ENCODE measurements at regions not wholly inside any gene's neighbourhood (a gene's known extent, or its start where the extent isn't known, plus 50 kb on each side); places are given as distances from the start of the nearest gene placed in this dataset.

GRCh38 chr7:36006636-36007229 lies 146.3 kb upstream of the EEPD1 start:
- ATAC-seq (replicated peaks in 1 of 4) = no peak
- Mint-ChIP-seq H3K36me3 (no peaks in the 10 kb centered on the region), H3K4me1 (peaks cover 0 to 10% (median 9%) of the 10 kb centered on the region in 3 donors), H3K9me3 (no peaks in the 10 kb centered on the region), H3K27me3 (peaks cover 0 to 2% of the 10 kb centered on the region in 2 donors), H3K27ac (no peak overlapping the region), H3K4me3 (no peak overlapping the region)
- no peaks in the 10 kb centered on the region for H3K4me1 ChIP-seq (ENCODE audit: control insufficient read depth in 1 of 2, extremely low read depth in 1 of 2, insufficient read depth in 2 of 2, low read length in 2 of 2)
- H3K4me3 ChIP-seq (ENCODE audit: control insufficient read depth in 1 of 2, extremely low read depth in 1 of 2, low read length in 1 of 2) = no peak overlapping the region
- peaks cover 0 to 9% of the 10 kb centered on the region in 2 experiments for H3K27me3 ChIP-seq (replicated peaks in 1 of 2; ENCODE audit: control insufficient read depth in 2 of 2, extremely low read depth in 1 of 2, insufficient read depth in 2 of 2, low read length in 1 of 2)
- CTCF ChIA-PET = no interaction called here
- DNase-seq = no peak
- no CpG with 5 or more reads among the region's 5 CpGs for WGBS (ENCODE audit: insufficient coverage)
- no peak overlapping the region for H3K27ac ChIP-seq (ENCODE audit: low read length)
- H3K36me3 ChIP-seq (ENCODE audit: control insufficient read depth in 2 of 2, extremely low read depth in 1 of 2, insufficient read depth in 1 of 2, low read length in 1 of 2) = no peaks in the 10 kb centered on the region
- POLR2A ChIA-PET = no interaction called here
- no peaks in the 10 kb centered on the region for H3K9me3 ChIP-seq

- ChIA-PET CTCF (interaction anchor here in 1 of 2 donors (0.6 kb wide), 1 partner anchor 431 kb away, joined by 3 read pairs; no protein-coding TSS in a partner anchor), POLR2A (no interaction called here)
- DNase-seq (no peak), ATAC-seq (replicated peaks in 1 of 4) (no peak)
- 84% methylated on average over 7 of the region's 11 CpGs for WGBS (ENCODE audit: insufficient coverage)
- no peaks in the 10 kb centered on the region for H3K36me3 ChIP-seq (ENCODE audit: control insufficient read depth in 2 of 2, extremely low read depth in 1 of 2, insufficient read depth in 1 of 2, low read length in 1 of 2)
- no peak overlapping the region for H3K27ac Mint-ChIP-seq
- peaks cover 0 to 2% of the 10 kb centered on the region in 2 donors for H3K27me3 Mint-ChIP-seq
- no peak overlapping the region for H3K27ac ChIP-seq (ENCODE audit: low read length)
- no peaks in the 10 kb centered on the region for H3K4me1 ChIP-seq (ENCODE audit: control insufficient read depth in 1 of 2, extremely low read depth in 1 of 2, insufficient read depth in 2 of 2, low read length in 2 of 2)
- no peaks in the 10 kb centered on the region for H3K36me3 Mint-ChIP-seq
- H3K4me3 ChIP-seq (ENCODE audit: control insufficient read depth in 1 of 2, extremely low read depth in 1 of 2, low read length in 1 of 2) = no peak overlapping the region
- H3K27me3 ChIP-seq (replicated peaks in 1 of 2; ENCODE audit: control insufficient read depth in 2 of 2, extremely low read depth in 1 of 2, insufficient read depth in 2 of 2, low read length in 1 of 2) = peaks cover 0 to 12% of the 10 kb centered on the region in 2 experiments
- H3K4me1 Mint-ChIP-seq = peaks cover 0 to under 1% (median 0%) of the 10 kb centered on the region in 3 donors
- no peaks in the 10 kb centered on the region for H3K9me3 Mint-ChIP-seq
- no peaks in the 10 kb centered on the region for H3K9me3 ChIP-seq
- H3K4me3 Mint-ChIP-seq = no peak overlapping the region
Measured at GRCh38 chr7:36010656-36011587, 142.1 kb upstream of the EEPD1 start.

- H3K27me3 ChIP-seq (replicated peaks in 1 of 2; ENCODE audit: control insufficient read depth in 2 of 2, extremely low read depth in 1 of 2, insufficient read depth in 2 of 2, low read length in 1 of 2) = peaks cover 0 to 13% of the 10 kb centered on the region in 2 experiments
- Mint-ChIP-seq H3K27me3 (peaks cover 0 to 2% of the 10 kb centered on the region in 2 donors), H3K9me3 (no peaks in the 10 kb centered on the region), H3K27ac (no peak overlapping the region), H3K4me3 (no peak overlapping the region), H3K4me1 (no peaks in the 10 kb centered on the region), H3K36me3 (no peaks in the 10 kb centered on the region)
- WGBS (ENCODE audit: insufficient coverage) = 61% methylated on average over 6 of the region's 8 CpGs
- CTCF ChIA-PET = no interaction called here
- H3K4me3 ChIP-seq (ENCODE audit: control insufficient read depth in 1 of 2, extremely low read depth in 1 of 2, low read length in 1 of 2) = no peak overlapping the region
- POLR2A ChIA-PET = no interaction called here
- DNase-seq (no peak), ATAC-seq (replicated peaks in 1 of 4) (no peak)
- no peak overlapping the region for H3K27ac ChIP-seq (ENCODE audit: low read length)
- H3K4me1 ChIP-seq (ENCODE audit: control insufficient read depth in 1 of 2, extremely low read depth in 1 of 2, insufficient read depth in 2 of 2, low read length in 2 of 2) = no peaks in the 10 kb centered on the region
- H3K9me3 ChIP-seq = no peaks in the 10 kb centered on the region
- H3K36me3 ChIP-seq (ENCODE audit: control insufficient read depth in 2 of 2, extremely low read depth in 1 of 2, insufficient read depth in 1 of 2, low read length in 1 of 2) = no peaks in the 10 kb centered on the region
Measured at GRCh38 chr7:36011588-36011965, 141.5 kb upstream of the EEPD1 start.

DNA sequence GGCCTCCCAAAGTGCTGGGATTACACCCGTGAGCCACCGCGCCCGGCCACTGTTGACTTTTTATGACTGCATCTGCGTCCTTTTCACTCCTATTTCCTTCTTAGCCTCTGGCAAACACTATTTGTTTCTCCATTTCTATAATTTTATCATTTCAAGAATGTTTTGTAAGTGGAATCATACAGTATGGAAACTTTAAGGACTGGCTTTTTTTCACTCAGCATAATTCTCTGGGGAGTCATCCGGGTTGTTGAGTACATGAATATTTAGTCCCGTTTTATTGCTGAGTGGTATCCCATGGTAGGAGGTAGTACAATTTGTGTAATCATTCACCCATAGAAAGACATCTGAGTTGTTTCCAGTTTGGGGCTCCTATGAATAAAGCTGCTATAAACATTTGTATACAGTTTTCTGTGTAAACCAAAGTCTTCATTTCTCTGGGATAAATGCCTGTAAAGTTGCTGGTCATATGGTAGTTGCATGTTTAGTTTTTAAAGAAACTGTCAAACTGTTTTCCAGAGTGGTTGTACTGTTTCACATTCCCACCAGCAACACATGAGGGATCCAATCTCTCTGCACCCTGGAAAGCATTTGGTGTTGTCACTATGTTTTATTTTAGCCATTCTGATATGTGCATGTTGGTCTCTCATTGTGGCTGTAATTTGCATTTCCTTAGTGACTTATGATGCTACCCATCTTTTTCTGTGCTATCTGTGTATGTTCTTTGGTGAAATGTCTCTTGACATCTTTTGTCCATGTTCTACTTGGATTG lies 139.6 kb upstream of the EEPD1 start:
- no peak for DNase-seq
- Histone ChIP-seq H3K4me1 (ENCODE audit: control insufficient read depth in 1 of 2, extremely low read depth in 1 of 2, insufficient read depth in 2 of 2, low read length in 2 of 2) (no peaks in the 10 kb centered on the region), H3K27ac (ENCODE audit: low read length) (no peak overlapping the region), H3K36me3 (ENCODE audit: control insufficient read depth in 2 of 2, extremely low read depth in 1 of 2, insufficient read depth in 1 of 2, low read length in 1 of 2) (no peaks in the 10 kb centered on the region), H3K9me3 (no peaks in the 10 kb centered on the region), H3K27me3 (replicated peaks in 1 of 2; ENCODE audit: control insufficient read depth in 2 of 2, extremely low read depth in 1 of 2, insufficient read depth in 2 of 2, low read length in 1 of 2) (peaks cover 0 to 13% of the 10 kb centered on the region in 2 experiments), H3K4me3 (ENCODE audit: control insufficient read depth in 1 of 2, extremely low read depth in 1 of 2, low read length in 1 of 2) (no peak overlapping the region)
- ATAC-seq (replicated peaks in 1 of 4) = no peak
- no CpG with 5 or more reads among the region's 7 CpGs for WGBS (ENCODE audit: insufficient coverage)
- ChIA-PET POLR2A (no interaction called here), CTCF (no interaction called here)
- Mint-ChIP-seq H3K27me3 (peaks cover 0 to 2% of the 10 kb centered on the region in 2 donors), H3K9me3 (no peaks in the 10 kb centered on the region), H3K27ac (no peak overlapping the region), H3K4me1 (no peaks in the 10 kb centered on the region), H3K36me3 (no peaks in the 10 kb centered on the region), H3K4me3 (no peak overlapping the region)

- Mint-ChIP-seq H3K4me3 (no peak overlapping the region), H3K9me3 (no peaks in the 10 kb centered on the region), H3K27me3 (peaks cover 0 to 2% of the 10 kb centered on the region in 2 donors), H3K36me3 (no peaks in the 10 kb centered on the region), H3K27ac (no peak overlapping the region), H3K4me1 (no peaks in the 10 kb centered on the region)
- 76% methylated on average over 5 of the region's 9 CpGs for WGBS (ENCODE audit: insufficient coverage)
- DNase-seq = no peak
- peaks cover 0 to 16% of the 10 kb centered on the region in 2 experiments for H3K27me3 ChIP-seq (replicated peaks in 1 of 2; ENCODE audit: control insufficient read depth in 2 of 2, extremely low read depth in 1 of 2, insufficient read depth in 2 of 2, low read length in 1 of 2)
- no peak overlapping the region for H3K4me3 ChIP-seq (ENCODE audit: control insufficient read depth in 1 of 2, extremely low read depth in 1 of 2, low read length in 1 of 2)
- H3K36me3 ChIP-seq (ENCODE audit: control insufficient read depth in 2 of 2, extremely low read depth in 1 of 2, insufficient read depth in 1 of 2, low read length in 1 of 2) = no peaks in the 10 kb centered on the region
- no peak for ATAC-seq (replicated peaks in 1 of 4)
- no peak overlapping the region for H3K27ac ChIP-seq (ENCODE audit: low read length)
- ChIA-PET POLR2A (no interaction called here), CTCF (no interaction called here)
- no peaks in the 10 kb centered on the region for H3K4me1 ChIP-seq (ENCODE audit: control insufficient read depth in 1 of 2, extremely low read depth in 1 of 2, insufficient read depth in 2 of 2, low read length in 2 of 2)
- H3K9me3 ChIP-seq = no peaks in the 10 kb centered on the region
Measured at GRCh38 chr7:36014961-36015360, 138.1 kb upstream of the EEPD1 start.

DNA sequence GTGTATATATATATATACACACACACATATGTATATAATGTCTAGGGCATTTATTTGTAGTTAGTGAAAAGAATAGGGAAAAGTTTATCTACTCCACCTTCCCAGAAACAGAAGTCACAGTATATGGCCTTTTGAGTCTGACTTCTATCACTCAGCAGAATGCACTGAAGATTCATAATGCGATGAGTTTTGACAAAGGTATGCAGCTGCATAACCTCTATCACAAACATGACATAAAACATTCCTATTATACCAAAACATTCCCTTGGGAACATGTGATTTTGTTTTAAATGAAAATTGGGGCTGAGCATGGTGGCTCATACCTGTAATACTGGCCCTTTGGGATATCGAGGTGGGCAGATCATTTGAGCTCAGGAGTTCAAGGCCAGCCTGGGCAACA lies 137.3 kb upstream of the EEPD1 start:
- ATAC-seq (replicated peaks in 1 of 4) (no peak), DNase-seq (no peak)
- WGBS (ENCODE audit: insufficient coverage) = no CpG with 5 or more reads among the region's 2 CpGs
- POLR2A ChIA-PET = no interaction called here
- Histone ChIP-seq H3K27ac (ENCODE audit: low read length) (no peak overlapping the region), H3K4me1 (ENCODE audit: control insufficient read depth in 1 of 2, extremely low read depth in 1 of 2, insufficient read depth in 2 of 2, low read length in 2 of 2) (no peaks in the 10 kb centered on the region), H3K27me3 (replicated peaks in 1 of 2; ENCODE audit: control insufficient read depth in 2 of 2, extremely low read depth in 1 of 2, insufficient read depth in 2 of 2, low read length in 1 of 2) (peaks cover 0 to 14% of the 10 kb centered on the region in 2 experiments), H3K36me3 (ENCODE audit: control insufficient read depth in 2 of 2, extremely low read depth in 1 of 2, insufficient read depth in 1 of 2, low read length in 1 of 2) (no peaks in the 10 kb centered on the region), H3K4me3 (ENCODE audit: control insufficient read depth in 1 of 2, extremely low read depth in 1 of 2, low read length in 1 of 2) (no peak overlapping the region), H3K9me3 (no peaks in the 10 kb centered on the region)
- H3K4me1 Mint-ChIP-seq = no peaks in the 10 kb centered on the region
- peaks cover 0 to 2% of the 10 kb centered on the region in 2 donors for H3K27me3 Mint-ChIP-seq
- no peaks in the 10 kb centered on the region for H3K9me3 Mint-ChIP-seq
- H3K27ac Mint-ChIP-seq = no peak overlapping the region
- CTCF ChIA-PET = no interaction called here
- H3K36me3 Mint-ChIP-seq = no peaks in the 10 kb centered on the region
- H3K4me3 Mint-ChIP-seq = no peak overlapping the region
